ENCODE measurements at regions not wholly inside any gene's neighbourhood (a gene's known extent, or its start where the extent isn't known, plus 50 kb on each side); places are given as distances from the start of the nearest gene placed in this dataset.

- no peak for TF ChIP-seq CTCF (IDR thresholded peaks at IDR 0.05)
- Histone ChIP-seq H3K4me1 (ENCODE audit: control insufficient read depth in 1 of 2, insufficient read depth in 1 of 2, low read depth in 1 of 2, low read length in 1 of 2) (peaks cover 2% of the 10 kb centered on the region in 2 experiments), H3K9me3 (no peaks in the 10 kb centered on the region), H3K27ac (no peak overlapping the region), H3K4me3 (ENCODE audit: low read depth in 1 of 2, low read length in 1 of 2) (no peak overlapping the region), H3K36me3 (no peaks in the 10 kb centered on the region), H3K27me3 (no peaks in the 10 kb centered on the region)
Measured at GRCh38 chr13:50339271-50339670, 324.0 kb downstream of the KCNRG start.

- no peaks in the 10 kb centered on the region for H3K27me3 ChIP-seq
- H3K4me3 ChIP-seq (ENCODE audit: low read depth in 1 of 2, low read length in 1 of 2) = no peak overlapping the region
- no peaks in the 10 kb centered on the region for H3K9me3 ChIP-seq
- H3K27ac ChIP-seq = no peak overlapping the region
- H3K36me3 ChIP-seq = no peaks in the 10 kb centered on the region
- no peaks in the 10 kb centered on the region for H3K4me1 ChIP-seq (ENCODE audit: control insufficient read depth in 1 of 2, insufficient read depth in 1 of 2, low read depth in 1 of 2, low read length in 1 of 2)
- TF ChIP-seq CTCF (IDR thresholded peaks at IDR 0.05) = no peak
Measured at GRCh38 chr13:50340146-50340545, 324.9 kb downstream of the KCNRG start.

- Histone ChIP-seq H3K9me3 (no peaks in the 10 kb centered on the region), H3K27me3 (no peaks in the 10 kb centered on the region), H3K27ac (no peak overlapping the region), H3K4me3 (ENCODE audit: low read depth in 1 of 2, low read length in 1 of 2) (no peak overlapping the region), H3K4me1 (ENCODE audit: control insufficient read depth in 1 of 2, insufficient read depth in 1 of 2, low read depth in 1 of 2, low read length in 1 of 2) (no peaks in the 10 kb centered on the region), H3K36me3 (no peaks in the 10 kb centered on the region)
- no peak for TF ChIP-seq CTCF (IDR thresholded peaks at IDR 0.05)
Measured at GRCh38 chr13:50340551-50341287, 325.5 kb downstream of the KCNRG start.

GRCh38 chr13:50341526-50341925 lies 326.3 kb downstream of the KCNRG start:
- TF ChIP-seq CTCF (IDR thresholded peaks at IDR 0.05) = no peak

GRCh38 chr13:50344717-50345116 lies 329.5 kb downstream of the KCNRG start:
- TF ChIP-seq CTCF (IDR thresholded peaks at IDR 0.05) = no peak
- Histone ChIP-seq H3K4me1 (ENCODE audit: control insufficient read depth in 1 of 2, insufficient read depth in 1 of 2, low read depth in 1 of 2, low read length in 1 of 2) (peaks cover 0 to 5% of the 10 kb centered on the region in 2 experiments), H3K4me3 (ENCODE audit: low read depth in 1 of 2, low read length in 1 of 2) (no peak overlapping the region), H3K36me3 (no peaks in the 10 kb centered on the region), H3K27ac (no peak overlapping the region), H3K9me3 (no peaks in the 10 kb centered on the region), H3K27me3 (no peaks in the 10 kb centered on the region)

More at GRCh38 chr13:50341526-50341925, 326.3 kb downstream of the KCNRG start:
- H3K4me1 ChIP-seq (ENCODE audit: control insufficient read depth in 1 of 2, insufficient read depth in 1 of 2, low read depth in 1 of 2, low read length in 1 of 2) = no peaks in the 10 kb centered on the region
- H3K27ac ChIP-seq = no peak overlapping the region
- H3K27me3 ChIP-seq = no peaks in the 10 kb centered on the region
- no peaks in the 10 kb centered on the region for H3K9me3 ChIP-seq
- no peak overlapping the region for H3K4me3 ChIP-seq (ENCODE audit: low read depth in 1 of 2, low read length in 1 of 2)
- no peaks in the 10 kb centered on the region for H3K36me3 ChIP-seq
